Heart left ventricle (tissue), 13 donors: ENCODE measurements at regions not wholly inside any gene's neighbourhood (a gene's known extent, or its start where the extent isn't known, plus 50 kb on each side); places are given as distances from the start of the nearest gene placed in this dataset.

Experiments used
- POLR2A ChIP-seq, 2 donors: fragments of 450-650 bp; IDR thresholded peaks; one replicate each; pipeline ENCODE4 v1.6.1; 2017; ENCODE audit warnings: antibody characterized with exemption in 2 of 2, mild to moderate bottlenecking in 2 of 2, moderate library complexity in 2 of 2
- TF ChIP-seq, protein P1 (sequence below), 12 donors: fragments of 200-600 bp; sonication (generic) in 4 of 12; IDR thresholded peaks; one replicate each; pipeline versions ENCODE4 v1.5.0 to v1.8.0; 2018 to 2022; ENCODE audit warnings: antibody characterized with exemption in 12 of 12, mild to moderate bottlenecking in 5 of 12
- donor health status: ischemic (EF 13 %, LVEDD 7.1; RV severe dilation, severe dysfunction).
- donor health status: DM: no; HTN: yes; CAD: no.
- donor health status: DM: no; HTN: no; CAD: no.
- donor health status: ischemic (EF 25% LVEDD 6.9; RV normal size, moderate dysfunction).
- donor health status: ischemic (EF 25% LVEDD 5.7; RV mildly dilated, moderate dysfunction).
- donor health status: ischemic (EF 35%, LVEDD 5.7; RV mildly dilated, moderate dysfunction).
- donor health status: nonischemic (EF 11% LVEDD 7.7; RV severe dilation, severe dysfunction).
- donor health status: DM: yes; HTN: yes; CAD: no.
- donor health status: PGD.
- donor health status: ischemic (EF 29% LVEDD 5.4; RV normal size, mild dysfunction).
- donor health status: nonischemic (EF 23%, LVEDD 6.1; RV moderate dilation, normal function).

- TF ChIP-seq, protein P1, sequence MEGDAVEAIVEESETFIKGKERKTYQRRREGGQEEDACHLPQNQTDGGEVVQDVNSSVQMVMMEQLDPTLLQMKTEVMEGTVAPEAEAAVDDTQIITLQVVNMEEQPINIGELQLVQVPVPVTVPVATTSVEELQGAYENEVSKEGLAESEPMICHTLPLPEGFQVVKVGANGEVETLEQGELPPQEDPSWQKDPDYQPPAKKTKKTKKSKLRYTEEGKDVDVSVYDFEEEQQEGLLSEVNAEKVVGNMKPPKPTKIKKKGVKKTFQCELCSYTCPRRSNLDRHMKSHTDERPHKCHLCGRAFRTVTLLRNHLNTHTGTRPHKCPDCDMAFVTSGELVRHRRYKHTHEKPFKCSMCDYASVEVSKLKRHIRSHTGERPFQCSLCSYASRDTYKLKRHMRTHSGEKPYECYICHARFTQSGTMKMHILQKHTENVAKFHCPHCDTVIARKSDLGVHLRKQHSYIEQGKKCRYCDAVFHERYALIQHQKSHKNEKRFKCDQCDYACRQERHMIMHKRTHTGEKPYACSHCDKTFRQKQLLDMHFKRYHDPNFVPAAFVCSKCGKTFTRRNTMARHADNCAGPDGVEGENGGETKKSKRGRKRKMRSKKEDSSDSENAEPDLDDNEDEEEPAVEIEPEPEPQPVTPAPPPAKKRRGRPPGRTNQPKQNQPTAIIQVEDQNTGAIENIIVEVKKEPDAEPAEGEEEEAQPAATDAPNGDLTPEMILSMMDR (IDR thresholded peaks at IDR 0.05), result no peak
- no peak for TF ChIP-seq POLR2A (IDR thresholded peaks at IDR 0.05)
Observed at GRCh38 chr14:58722441-58722840, 84.7 kb downstream of the DACT1 start.
